Transverse colon (tissue), 3 donors: ENCODE measurements at regions not wholly inside any gene's neighbourhood (a gene's known extent, or its start where the extent isn't known, plus 50 kb on each side); places are given as distances from the start of the nearest gene placed in this dataset.
"Not testable (repeated sequence)": the region's sequence is repeated elsewhere in the genome, so short reads cannot be mapped to it uniquely, and the experiment has no call there.

Experiments
- CTCF ChIP-seq, 5 experiments: fragments of 200-600 bp in 3 of 5; fragments of 450-650 bp in 2 of 5; sonication (generic) in 3 of 5; IDR thresholded peaks; 1 replicate in 2 of 5; 2 replicates in 3 of 5; pipeline ENCODE4 v1.5.1; 2016 to 2017; ENCODE audit warnings: antibody characterized with exemption in 5 of 5, inconsistent platforms in 3 of 5, mild to moderate bottlenecking in 2 of 5, moderate library complexity in 1 of 5
- POLR2A ChIP-seq: fragments of 450-650 bp; IDR thresholded peaks from one replicate; pipeline ENCODE4 v1.6.1; 2016; ENCODE audit warnings: antibody characterized with exemption, mild to moderate bottlenecking, moderate library complexity

DNA sequence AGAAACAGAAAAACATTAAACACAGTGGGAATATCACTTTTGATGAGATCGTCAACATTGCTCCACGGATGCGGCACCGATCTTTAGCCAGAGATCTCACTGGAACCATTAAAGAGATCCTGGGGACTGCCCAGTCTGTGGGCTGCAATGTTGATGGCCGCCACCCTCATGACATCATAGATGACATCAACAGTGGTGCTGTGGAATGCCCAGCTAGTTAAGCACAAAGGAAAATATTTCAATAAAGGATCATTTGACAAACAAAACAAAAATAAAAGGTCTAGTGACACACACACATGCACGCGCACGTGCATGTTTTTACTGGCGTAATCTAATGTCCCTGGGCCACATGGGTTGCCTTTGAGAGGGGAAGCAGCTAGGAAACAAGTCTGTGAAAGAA, 78.4 kb upstream of the PIM1 start:
- TF ChIP-seq POLR2A; CTCF (IDR thresholded peaks at IDR 0.05): not testable (repeated sequence)
